ENCODE measurements at regions not wholly inside any gene's neighbourhood (a gene's known extent, or its start where the extent isn't known, plus 50 kb on each side); places are given as distances from the start of the nearest gene placed in this dataset.

GRCh38 chr16:63473725-63474124 lies 1437.5 kb upstream of the CDH8 start:
- TF ChIP-seq POLR2AphosphoS5 (IDR thresholded peaks at IDR 0.05) (no peak), POLR2A (IDR thresholded peaks at IDR 0.05) (no peak), CTCF (IDR thresholded peaks at IDR 0.05) (no peak)

All from stomach (tissue), 4 donors.